ENCODE measurements at regions not wholly inside any gene's neighbourhood (a gene's known extent, or its start where the extent isn't known, plus 50 kb on each side); places are given as distances from the start of the nearest gene placed in this dataset.

DNA sequence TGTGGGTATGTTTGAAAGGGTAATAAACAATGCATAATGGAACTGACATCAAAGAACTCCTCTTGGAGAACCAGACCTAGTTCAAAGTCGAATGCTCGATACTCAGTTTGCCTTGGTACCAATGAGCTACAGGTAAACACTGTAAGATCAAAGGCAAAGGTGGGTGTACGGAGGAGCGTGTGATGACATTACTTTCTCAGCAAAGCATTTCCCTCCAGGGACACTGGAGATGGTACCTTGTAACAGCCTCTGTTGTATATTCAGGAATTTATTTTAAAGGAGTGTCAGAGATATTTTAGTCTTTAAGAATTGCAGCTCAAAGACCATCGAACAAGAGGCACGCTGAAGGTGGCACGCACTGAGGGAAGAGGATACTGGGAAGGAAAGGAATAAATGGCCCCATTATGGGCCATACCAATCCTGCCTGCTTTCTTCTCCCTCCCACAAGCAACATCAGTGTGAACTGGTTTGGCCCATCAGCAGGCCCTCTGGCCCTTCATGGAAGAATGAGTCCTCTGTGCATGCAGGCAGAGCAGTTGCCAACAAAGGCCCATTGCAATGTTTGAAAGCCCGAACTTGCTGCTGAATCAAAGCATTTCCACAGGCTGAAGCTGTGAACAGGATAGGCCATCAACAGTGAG, 410.2 kb downstream of the ACTL7B start:
- Histone ChIP-seq H3K27me3 (ENCODE audit: control insufficient read depth in 1 of 2, insufficient read depth in 2 of 2, low read length in 2 of 2) (no peaks in the 10 kb centered on the region), H3K36me3 (replicated peaks in 1 of 2; ENCODE audit: control insufficient read depth in 1 of 2, insufficient read depth in 2 of 2, low read length in 2 of 2) (no peaks in the 10 kb centered on the region), H3K79me2 (ENCODE audit: insufficient read depth, low read length) (no peaks in the 10 kb centered on the region), H2AFZ (ENCODE audit: low read length) (no peak overlapping the region), H3K9ac (ENCODE audit: insufficient read depth, low read depth, low read length) (peak overlapping the region; percentile 62), H3K27ac (ENCODE audit: extremely low read length, insufficient read depth, low read length) (peak overlapping the region; percentile 82), H3K4me1 (ENCODE audit: insufficient read depth, low read length) (peaks cover 59% of the 10 kb centered on the region), H3K4me3 (replicated peaks in 1 of 3; ENCODE audit: insufficient read depth in 1 of 3, low read depth in 2 of 3, low read length in 3 of 3) (no peak overlapping the region; a peak in 1 of 6 replicates), H3K9me3 (ENCODE audit: low read length) (no peaks in the 10 kb centered on the region), H3K4me2 (ENCODE audit: low read depth, low read length) (peak overlapping the region; percentile 48), H4K20me1 (ENCODE audit: insufficient read depth, low read length) (no peaks in the 10 kb centered on the region)
- ATAC-seq (peak; percentile 93), DNase-seq (ENCODE audit: low spot score) (peak; percentile 99), FAIRE-seq (peak; percentile 76)
- BruUV-seq (replicated peaks): TSS peak; percentile 88
- ChIA-PET CTCF (ENCODE audit: low intra/inter-chr PET ratio, low total read pairs) (no interaction called here), POLR2A (interaction anchor here (0.8 to 2.3 kb wide), 4 partner anchors 20 to 330 kb away, joined by 3 to 11 read pairs (median 3); no protein-coding TSS in a partner anchor)
- intact Hi-C loops (cut with micrococcal nuclease; ENCODE audit: unreplicated experiment): loop anchor here (2.0 to 5.0 kb wide), 2 partner anchors 21 to 332 kb away; no protein-coding TSS in a partner anchor
- in situ Hi-C loops (cut with HindIII; ENCODE audit: extremely low pct_ligation_motif_present, low pct_unique_long_range_greater_than_20kb): loop anchor here (25.0 kb wide), 1 partner anchor 317 kb away; no protein-coding TSS in a partner anchor
- 1% methylated on average over 8 of the region's 8 CpGs for WGBS (ENCODE audit: low lambda C conversion rate)
- TF ChIP-seq RBM39 (IDR thresholded peaks at IDR 0.05; ENCODE audit: low read depth, low read length, poor library complexity, severe bottlenecking): no peak
- TF ChIP-seq FOXP1 (IDR thresholded peaks at IDR 0.05): peak; percentile 88
- peak; percentile 97 for TF ChIP-seq FOXP1 (CRISPR knock-in tag; IDR thresholded peaks at IDR 0.05)
- TF ChIP-seq, protein P1, sequence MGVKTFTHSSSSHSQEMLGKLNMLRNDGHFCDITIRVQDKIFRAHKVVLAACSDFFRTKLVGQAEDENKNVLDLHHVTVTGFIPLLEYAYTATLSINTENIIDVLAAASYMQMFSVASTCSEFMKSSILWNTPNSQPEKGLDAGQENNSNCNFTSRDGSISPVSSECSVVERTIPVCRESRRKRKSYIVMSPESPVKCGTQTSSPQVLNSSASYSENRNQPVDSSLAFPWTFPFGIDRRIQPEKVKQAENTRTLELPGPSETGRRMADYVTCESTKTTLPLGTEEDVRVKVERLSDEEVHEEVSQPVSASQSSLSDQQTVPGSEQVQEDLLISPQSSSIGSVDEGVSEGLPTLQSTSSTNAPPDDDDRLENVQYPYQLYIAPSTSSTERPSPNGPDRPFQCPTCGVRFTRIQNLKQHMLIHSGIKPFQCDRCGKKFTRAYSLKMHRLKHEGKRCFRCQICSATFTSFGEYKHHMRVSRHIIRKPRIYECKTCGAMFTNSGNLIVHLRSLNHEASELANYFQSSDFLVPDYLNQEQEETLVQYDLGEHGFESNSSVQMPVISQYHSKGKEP (CRISPR knock-in tag; IDR thresholded peaks at IDR 0.05): no peak
- TF ChIP-seq, protein P2, sequence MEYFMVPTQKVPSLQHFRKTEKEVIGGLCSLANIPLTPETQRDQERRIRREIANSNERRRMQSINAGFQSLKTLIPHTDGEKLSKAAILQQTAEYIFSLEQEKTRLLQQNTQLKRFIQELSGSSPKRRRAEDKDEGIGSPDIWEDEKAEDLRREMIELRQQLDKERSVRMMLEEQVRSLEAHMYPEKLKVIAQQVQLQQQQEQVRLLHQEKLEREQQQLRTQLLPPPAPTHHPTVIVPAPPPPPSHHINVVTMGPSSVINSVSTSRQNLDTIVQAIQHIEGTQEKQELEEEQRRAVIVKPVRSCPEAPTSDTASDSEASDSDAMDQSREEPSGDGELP (IDR thresholded peaks at IDR 0.05; ENCODE audit: borderline replicate concordance, low read depth): peak; percentile 46; the same call in 1 of the 2 replicates
- TF ChIP-seq, protein P3, sequence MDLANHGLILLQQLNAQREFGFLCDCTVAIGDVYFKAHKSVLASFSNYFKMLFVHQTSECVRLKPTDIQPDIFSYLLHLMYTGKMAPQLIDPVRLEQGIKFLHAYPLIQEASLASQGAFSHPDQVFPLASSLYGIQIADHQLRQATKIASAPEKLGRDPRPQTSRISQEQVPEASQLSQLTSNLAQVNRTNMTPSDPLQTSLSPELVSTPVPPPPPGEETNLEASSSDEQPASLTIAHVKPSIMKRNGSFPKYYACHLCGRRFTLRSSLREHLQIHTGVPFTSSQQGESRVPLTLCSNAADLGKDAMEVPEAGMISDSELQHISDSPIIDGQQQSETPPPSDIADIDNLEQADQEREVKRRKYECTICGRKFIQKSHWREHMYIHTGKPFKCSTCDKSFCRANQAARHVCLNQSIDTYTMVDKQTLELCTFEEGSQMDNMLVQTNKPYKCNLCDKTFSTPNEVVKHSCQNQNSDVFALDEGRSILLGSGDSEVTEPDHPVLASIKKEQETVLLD (CRISPR knock-in tag; IDR thresholded peaks at IDR 0.05; ENCODE audit: low read depth): 0 out of 2 replicates have a peak, but pooled peaks have one; percentile 40
- TF ChIP-seq, protein P4, sequence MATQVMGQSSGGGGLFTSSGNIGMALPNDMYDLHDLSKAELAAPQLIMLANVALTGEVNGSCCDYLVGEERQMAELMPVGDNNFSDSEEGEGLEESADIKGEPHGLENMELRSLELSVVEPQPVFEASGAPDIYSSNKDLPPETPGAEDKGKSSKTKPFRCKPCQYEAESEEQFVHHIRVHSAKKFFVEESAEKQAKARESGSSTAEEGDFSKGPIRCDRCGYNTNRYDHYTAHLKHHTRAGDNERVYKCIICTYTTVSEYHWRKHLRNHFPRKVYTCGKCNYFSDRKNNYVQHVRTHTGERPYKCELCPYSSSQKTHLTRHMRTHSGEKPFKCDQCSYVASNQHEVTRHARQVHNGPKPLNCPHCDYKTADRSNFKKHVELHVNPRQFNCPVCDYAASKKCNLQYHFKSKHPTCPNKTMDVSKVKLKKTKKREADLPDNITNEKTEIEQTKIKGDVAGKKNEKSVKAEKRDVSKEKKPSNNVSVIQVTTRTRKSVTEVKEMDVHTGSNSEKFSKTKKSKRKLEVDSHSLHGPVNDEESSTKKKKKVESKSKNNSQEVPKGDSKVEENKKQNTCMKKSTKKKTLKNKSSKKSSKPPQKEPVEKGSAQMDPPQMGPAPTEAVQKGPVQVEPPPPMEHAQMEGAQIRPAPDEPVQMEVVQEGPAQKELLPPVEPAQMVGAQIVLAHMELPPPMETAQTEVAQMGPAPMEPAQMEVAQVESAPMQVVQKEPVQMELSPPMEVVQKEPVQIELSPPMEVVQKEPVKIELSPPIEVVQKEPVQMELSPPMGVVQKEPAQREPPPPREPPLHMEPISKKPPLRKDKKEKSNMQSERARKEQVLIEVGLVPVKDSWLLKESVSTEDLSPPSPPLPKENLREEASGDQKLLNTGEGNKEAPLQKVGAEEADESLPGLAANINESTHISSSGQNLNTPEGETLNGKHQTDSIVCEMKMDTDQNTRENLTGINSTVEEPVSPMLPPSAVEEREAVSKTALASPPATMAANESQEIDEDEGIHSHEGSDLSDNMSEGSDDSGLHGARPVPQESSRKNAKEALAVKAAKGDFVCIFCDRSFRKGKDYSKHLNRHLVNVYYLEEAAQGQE (IDR thresholded peaks at IDR 0.05; ENCODE audit: borderline replicate concordance in 1 of 2, low read depth in 1 of 2, low read length in 2 of 2): peak in 1 of 2 experiments; percentile 62; a peak in 1 of 4 replicates
- TF ChIP-seq, protein P5, sequence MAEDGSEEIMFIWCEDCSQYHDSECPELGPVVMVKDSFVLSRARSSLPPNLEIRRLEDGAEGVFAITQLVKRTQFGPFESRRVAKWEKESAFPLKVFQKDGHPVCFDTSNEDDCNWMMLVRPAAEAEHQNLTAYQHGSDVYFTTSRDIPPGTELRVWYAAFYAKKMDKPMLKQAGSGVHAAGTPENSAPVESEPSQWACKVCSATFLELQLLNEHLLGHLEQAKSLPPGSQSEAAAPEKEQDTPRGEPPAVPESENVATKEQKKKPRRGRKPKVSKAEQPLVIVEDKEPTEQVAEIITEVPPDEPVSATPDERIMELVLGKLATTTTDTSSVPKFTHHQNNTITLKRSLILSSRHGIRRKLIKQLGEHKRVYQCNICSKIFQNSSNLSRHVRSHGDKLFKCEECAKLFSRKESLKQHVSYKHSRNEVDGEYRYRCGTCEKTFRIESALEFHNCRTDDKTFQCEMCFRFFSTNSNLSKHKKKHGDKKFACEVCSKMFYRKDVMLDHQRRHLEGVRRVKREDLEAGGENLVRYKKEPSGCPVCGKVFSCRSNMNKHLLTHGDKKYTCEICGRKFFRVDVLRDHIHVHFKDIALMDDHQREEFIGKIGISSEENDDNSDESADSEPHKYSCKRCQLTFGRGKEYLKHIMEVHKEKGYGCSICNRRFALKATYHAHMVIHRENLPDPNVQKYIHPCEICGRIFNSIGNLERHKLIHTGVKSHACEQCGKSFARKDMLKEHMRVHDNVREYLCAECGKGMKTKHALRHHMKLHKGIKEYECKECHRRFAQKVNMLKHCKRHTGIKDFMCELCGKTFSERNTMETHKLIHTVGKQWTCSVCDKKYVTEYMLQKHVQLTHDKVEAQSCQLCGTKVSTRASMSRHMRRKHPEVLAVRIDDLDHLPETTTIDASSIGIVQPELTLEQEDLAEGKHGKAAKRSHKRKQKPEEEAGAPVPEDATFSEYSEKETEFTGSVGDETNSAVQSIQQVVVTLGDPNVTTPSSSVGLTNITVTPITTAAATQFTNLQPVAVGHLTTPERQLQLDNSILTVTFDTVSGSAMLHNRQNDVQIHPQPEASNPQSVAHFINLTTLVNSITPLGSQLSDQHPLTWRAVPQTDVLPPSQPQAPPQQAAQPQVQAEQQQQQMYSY (CRISPR knock-in tag; IDR thresholded peaks at IDR 0.05): no peak
- TF ChIP-seq RORA (CRISPR knock-in tag; IDR thresholded peaks at IDR 0.05): no peak
- 0 out of 2 replicates have a peak, but pooled peaks have one; percentile 57 for TF ChIP-seq MEIS2 (CRISPR knock-in tag; IDR thresholded peaks at IDR 0.05)

Measured in HepG2 (cell line).